ENCODE measurements at regions not wholly inside any gene's neighbourhood (a gene's known extent, or its start where the extent isn't known, plus 50 kb on each side); places are given as distances from the start of the nearest gene placed in this dataset.

DNA sequence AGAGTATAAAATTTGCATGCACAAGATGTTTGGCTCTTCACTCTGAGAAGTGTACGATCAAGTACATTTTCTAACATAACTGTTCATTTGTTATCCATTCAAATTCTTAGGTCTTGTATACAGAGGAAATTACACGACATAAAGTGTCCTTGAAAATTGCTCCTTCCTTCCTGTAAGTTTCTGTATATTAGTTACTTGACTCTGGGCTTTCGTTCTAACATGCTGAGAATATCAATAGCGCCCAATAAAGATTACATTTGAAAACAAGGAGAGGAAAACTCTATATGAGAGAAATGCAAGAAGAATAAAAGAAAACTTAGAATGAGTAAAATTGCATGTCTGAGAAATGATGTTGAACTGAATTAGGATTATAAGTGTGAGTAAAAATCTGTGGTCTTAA, 722.5 kb upstream of the CADM2 start:
- H2BK5ac ChIP-seq (ENCODE audit: insufficient read length, low read length): no peak overlapping the region
- H3K4me1 ChIP-seq (ENCODE audit: insufficient read depth, low read length): no peaks in the 10 kb centered on the region
- DNase-seq: no peak
- no peak overlapping the region for H3K27ac ChIP-seq (ENCODE audit: insufficient read length, low read depth, low read length)
- H3K27ac Mint-ChIP-seq: no peak overlapping the region
- H2BK15ac ChIP-seq (ENCODE audit: low read depth, low read length): no peak overlapping the region
- H3K4me3 Mint-ChIP-seq: no peak overlapping the region
- H3K27me3 Mint-ChIP-seq (ENCODE audit: low read depth): no peaks in the 10 kb centered on the region
- H3K79me2 ChIP-seq (ENCODE audit: insufficient read depth, low read length): no peaks in the 10 kb centered on the region
- no peaks in the 10 kb centered on the region for H3K79me1 ChIP-seq (ENCODE audit: insufficient read depth, low read depth, low read length, poor library complexity, severe bottlenecking)
- H3T11ph ChIP-seq (ENCODE audit: low read length): no peak overlapping the region
- no peak overlapping the region for H2AFZ ChIP-seq (ENCODE audit: low read length)
- no peaks in the 10 kb centered on the region for H3K23me2 ChIP-seq (ENCODE audit: insufficient read length, low read depth, low read length, poor library complexity, severe bottlenecking)
- no peak overlapping the region for H3K23ac ChIP-seq (ENCODE audit: insufficient read length, low read depth, low read length)
- H4K20me1 ChIP-seq (ENCODE audit: control insufficient read depth, insufficient read depth, insufficient read length): no peaks in the 10 kb centered on the region
- H2AK5ac ChIP-seq (ENCODE audit: insufficient read length, low read length): no peak overlapping the region
- TF ChIP-seq, protein P1, sequence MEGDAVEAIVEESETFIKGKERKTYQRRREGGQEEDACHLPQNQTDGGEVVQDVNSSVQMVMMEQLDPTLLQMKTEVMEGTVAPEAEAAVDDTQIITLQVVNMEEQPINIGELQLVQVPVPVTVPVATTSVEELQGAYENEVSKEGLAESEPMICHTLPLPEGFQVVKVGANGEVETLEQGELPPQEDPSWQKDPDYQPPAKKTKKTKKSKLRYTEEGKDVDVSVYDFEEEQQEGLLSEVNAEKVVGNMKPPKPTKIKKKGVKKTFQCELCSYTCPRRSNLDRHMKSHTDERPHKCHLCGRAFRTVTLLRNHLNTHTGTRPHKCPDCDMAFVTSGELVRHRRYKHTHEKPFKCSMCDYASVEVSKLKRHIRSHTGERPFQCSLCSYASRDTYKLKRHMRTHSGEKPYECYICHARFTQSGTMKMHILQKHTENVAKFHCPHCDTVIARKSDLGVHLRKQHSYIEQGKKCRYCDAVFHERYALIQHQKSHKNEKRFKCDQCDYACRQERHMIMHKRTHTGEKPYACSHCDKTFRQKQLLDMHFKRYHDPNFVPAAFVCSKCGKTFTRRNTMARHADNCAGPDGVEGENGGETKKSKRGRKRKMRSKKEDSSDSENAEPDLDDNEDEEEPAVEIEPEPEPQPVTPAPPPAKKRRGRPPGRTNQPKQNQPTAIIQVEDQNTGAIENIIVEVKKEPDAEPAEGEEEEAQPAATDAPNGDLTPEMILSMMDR (conservative IDR thresholded peaks at IDR 0.05): no peak
- H4K8ac ChIP-seq (replicated peaks; ENCODE audit: insufficient read length, low read depth, low read length): no peak overlapping the region
- no peak overlapping the region for H3K9ac ChIP-seq (ENCODE audit: extremely low read depth, insufficient read length, low read length)
- no peak overlapping the region for H3K4me2 ChIP-seq (ENCODE audit: insufficient read depth, insufficient read length, low read length)
- H3K18ac ChIP-seq (ENCODE audit: insufficient read length, low read depth, low read length): no peak overlapping the region
- no peak overlapping the region for H2BK12ac ChIP-seq (ENCODE audit: insufficient read length, low read depth, low read length)
- no peak overlapping the region for H3K56ac ChIP-seq (ENCODE audit: insufficient read length, low read depth, low read length)
- H3K4me1 Mint-ChIP-seq: no peaks in the 10 kb centered on the region
- no peak overlapping the region for H2BK120ac ChIP-seq (ENCODE audit: low read depth, low read length, poor library complexity, severe bottlenecking)
- H3K14ac ChIP-seq (ENCODE audit: insufficient read depth, low read length): no peak overlapping the region
- H3K27me3 ChIP-seq (ENCODE audit: insufficient read depth, low read length): no peaks in the 10 kb centered on the region
- no peak overlapping the region for H4K5ac ChIP-seq (ENCODE audit: insufficient read length, low read depth, low read length)
- H4K91ac ChIP-seq (ENCODE audit: insufficient read length, low read depth, low read length): no peak overlapping the region
- no CpG with 5 or more reads among the region's 4 CpGs for WGBS (ENCODE audit: extremely low coverage, insufficient read length, low lambda C conversion rate)
- peaks cover 7 to 18% of the 10 kb centered on the region in 2 experiments; a peak in 4 of 5 replicates for H3K9me3 Mint-ChIP-seq
- H3K36me3 Mint-ChIP-seq (ENCODE audit: insufficient read depth in 1 of 3, low read depth in 3 of 3): peaks cover 0 to 8% (median 4%) of the 10 kb centered on the region in 3 experiments; a peak in 3 of 7 replicates
- H3K4ac ChIP-seq (ENCODE audit: low read depth, low read length): no peak overlapping the region
- no peak overlapping the region for H2BK20ac ChIP-seq (ENCODE audit: low read depth, low read length, poor library complexity, severe bottlenecking)
- no peaks in the 10 kb centered on the region for H3K9me3 ChIP-seq (ENCODE audit: control insufficient read depth, low read depth, low read length)
